ENCODE measurements at regions not wholly inside any gene's neighbourhood (a gene's known extent, or its start where the extent isn't known, plus 50 kb on each side); places are given as distances from the start of the nearest gene placed in this dataset.

DNA sequence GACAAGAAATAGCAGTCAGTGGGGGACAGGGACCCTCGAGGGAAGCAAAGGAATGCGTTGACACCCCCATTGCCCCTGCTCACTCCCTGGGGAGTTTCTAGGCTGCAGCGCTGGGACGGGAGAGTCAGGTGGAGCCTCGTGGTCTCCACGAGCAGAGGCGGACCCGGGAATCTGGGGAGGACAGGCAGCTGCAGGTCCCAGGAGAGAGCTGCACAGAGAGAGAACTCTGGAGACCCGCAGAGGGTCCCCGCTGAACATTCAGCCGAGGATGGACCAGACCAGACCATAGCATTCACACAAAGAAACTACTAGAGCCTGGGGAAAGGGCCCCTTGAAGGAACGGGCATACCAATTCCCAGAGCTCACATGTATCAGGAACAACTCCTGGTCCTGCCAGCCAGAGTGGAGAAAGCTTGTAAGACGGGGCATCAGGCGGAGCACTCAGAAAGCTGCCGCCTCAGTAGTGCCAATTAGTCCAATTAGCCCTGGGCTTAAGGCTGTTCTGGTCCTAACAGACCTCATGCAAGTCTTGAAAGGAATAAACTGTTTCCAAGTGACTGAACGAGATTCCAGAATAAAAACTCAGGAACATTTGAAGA, 966.7 kb upstream of the ZNF722 start:
- intact Hi-C loops (cut with micrococcal nuclease; ENCODE audit: unreplicated experiment) = no loop called here
- H3K4me3 ChIP-seq (ENCODE audit: low read depth in 2 of 2, low read length in 2 of 2) = no peak overlapping the region
- H3K4me1 ChIP-seq (ENCODE audit: control insufficient read depth, insufficient read depth, low read length) = no peaks in the 10 kb centered on the region
- BruUV-seq (replicated peaks) = no TSS peak
- H3K27ac ChIP-seq (ENCODE audit: low read length) = no peak overlapping the region
- ChIA-PET CTCF (no interaction called here), POLR2A (no interaction called here)
- no peaks in the 10 kb centered on the region for H3K27me3 ChIP-seq (ENCODE audit: control insufficient read depth, insufficient read depth, low read length)
- TF ChIP-seq, protein P1, sequence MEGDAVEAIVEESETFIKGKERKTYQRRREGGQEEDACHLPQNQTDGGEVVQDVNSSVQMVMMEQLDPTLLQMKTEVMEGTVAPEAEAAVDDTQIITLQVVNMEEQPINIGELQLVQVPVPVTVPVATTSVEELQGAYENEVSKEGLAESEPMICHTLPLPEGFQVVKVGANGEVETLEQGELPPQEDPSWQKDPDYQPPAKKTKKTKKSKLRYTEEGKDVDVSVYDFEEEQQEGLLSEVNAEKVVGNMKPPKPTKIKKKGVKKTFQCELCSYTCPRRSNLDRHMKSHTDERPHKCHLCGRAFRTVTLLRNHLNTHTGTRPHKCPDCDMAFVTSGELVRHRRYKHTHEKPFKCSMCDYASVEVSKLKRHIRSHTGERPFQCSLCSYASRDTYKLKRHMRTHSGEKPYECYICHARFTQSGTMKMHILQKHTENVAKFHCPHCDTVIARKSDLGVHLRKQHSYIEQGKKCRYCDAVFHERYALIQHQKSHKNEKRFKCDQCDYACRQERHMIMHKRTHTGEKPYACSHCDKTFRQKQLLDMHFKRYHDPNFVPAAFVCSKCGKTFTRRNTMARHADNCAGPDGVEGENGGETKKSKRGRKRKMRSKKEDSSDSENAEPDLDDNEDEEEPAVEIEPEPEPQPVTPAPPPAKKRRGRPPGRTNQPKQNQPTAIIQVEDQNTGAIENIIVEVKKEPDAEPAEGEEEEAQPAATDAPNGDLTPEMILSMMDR (IDR thresholded peaks at IDR 0.05) = no peak
- TF ChIP-seq SIN3A (IDR thresholded peaks at IDR 0.05; ENCODE audit: borderline replicate concordance, insufficient read depth, low read depth, low read length) = no peak
- no peak for TF ChIP-seq TCF7L2 (IDR thresholded peaks at IDR 0.05; ENCODE audit: low read depth, low read length)
- TF ChIP-seq POLR2AphosphoS5 (IDR thresholded peaks at IDR 0.05; ENCODE audit: low read depth, low read length) = no peak
- TF ChIP-seq, protein P2, sequence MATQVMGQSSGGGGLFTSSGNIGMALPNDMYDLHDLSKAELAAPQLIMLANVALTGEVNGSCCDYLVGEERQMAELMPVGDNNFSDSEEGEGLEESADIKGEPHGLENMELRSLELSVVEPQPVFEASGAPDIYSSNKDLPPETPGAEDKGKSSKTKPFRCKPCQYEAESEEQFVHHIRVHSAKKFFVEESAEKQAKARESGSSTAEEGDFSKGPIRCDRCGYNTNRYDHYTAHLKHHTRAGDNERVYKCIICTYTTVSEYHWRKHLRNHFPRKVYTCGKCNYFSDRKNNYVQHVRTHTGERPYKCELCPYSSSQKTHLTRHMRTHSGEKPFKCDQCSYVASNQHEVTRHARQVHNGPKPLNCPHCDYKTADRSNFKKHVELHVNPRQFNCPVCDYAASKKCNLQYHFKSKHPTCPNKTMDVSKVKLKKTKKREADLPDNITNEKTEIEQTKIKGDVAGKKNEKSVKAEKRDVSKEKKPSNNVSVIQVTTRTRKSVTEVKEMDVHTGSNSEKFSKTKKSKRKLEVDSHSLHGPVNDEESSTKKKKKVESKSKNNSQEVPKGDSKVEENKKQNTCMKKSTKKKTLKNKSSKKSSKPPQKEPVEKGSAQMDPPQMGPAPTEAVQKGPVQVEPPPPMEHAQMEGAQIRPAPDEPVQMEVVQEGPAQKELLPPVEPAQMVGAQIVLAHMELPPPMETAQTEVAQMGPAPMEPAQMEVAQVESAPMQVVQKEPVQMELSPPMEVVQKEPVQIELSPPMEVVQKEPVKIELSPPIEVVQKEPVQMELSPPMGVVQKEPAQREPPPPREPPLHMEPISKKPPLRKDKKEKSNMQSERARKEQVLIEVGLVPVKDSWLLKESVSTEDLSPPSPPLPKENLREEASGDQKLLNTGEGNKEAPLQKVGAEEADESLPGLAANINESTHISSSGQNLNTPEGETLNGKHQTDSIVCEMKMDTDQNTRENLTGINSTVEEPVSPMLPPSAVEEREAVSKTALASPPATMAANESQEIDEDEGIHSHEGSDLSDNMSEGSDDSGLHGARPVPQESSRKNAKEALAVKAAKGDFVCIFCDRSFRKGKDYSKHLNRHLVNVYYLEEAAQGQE (IDR thresholded peaks at IDR 0.05; ENCODE audit: insufficient read depth in 1 of 2, low read depth in 2 of 2, low read length in 1 of 2) = no peak
- ATAC-seq = no peak
- in situ Hi-C loops (cut with HindIII; ENCODE audit: low pct_unique_long_range_greater_than_20kb, low sequenced_read_pairs) = no loop called here
- no peaks in the 10 kb centered on the region for H3K36me3 ChIP-seq (ENCODE audit: control insufficient read depth, insufficient read depth, low read length)
- no peaks in the 10 kb centered on the region for H3K9me3 ChIP-seq (ENCODE audit: control insufficient read depth, insufficient read depth, low read depth, low read length)
- DNase-seq (ENCODE audit: low read depth, low spot score) = no peak

DNA sequence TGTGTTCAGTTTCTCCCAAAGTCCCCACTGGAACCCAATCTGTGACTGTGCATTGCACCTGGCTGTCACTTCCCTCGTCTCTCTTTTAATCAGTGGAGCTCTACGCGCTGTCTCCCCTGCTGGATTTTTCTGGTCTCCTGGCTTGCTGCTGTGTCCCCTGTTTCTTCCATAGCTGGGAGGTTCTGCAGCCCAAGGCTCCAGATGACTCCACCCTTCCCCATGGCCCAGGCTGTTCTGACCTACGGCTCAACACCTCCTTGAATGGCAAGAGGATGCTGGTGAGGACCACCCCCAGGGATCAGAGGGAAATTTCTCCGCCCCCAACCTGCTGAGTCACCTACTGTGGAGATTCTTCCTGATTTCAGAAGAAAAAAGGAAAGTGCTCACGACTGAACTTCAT, 961.4 kb upstream of the ZNF722 start:
- intact Hi-C loops (cut with micrococcal nuclease; ENCODE audit: unreplicated experiment) (no loop called here), in situ Hi-C loops (cut with HindIII; ENCODE audit: low pct_unique_long_range_greater_than_20kb, low sequenced_read_pairs) (no loop called here)
- no peak overlapping the region for H3K4me3 ChIP-seq (ENCODE audit: low read depth in 2 of 2, low read length in 2 of 2)
- no peak overlapping the region for H3K27ac ChIP-seq (ENCODE audit: low read length)
- POLR2A ChIA-PET = no interaction called here
- ATAC-seq (no peak), DNase-seq (ENCODE audit: low read depth, low spot score) (no peak)
- no peaks in the 10 kb centered on the region for H3K9me3 ChIP-seq (ENCODE audit: control insufficient read depth, insufficient read depth, low read depth, low read length)
- no peaks in the 10 kb centered on the region for H3K4me1 ChIP-seq (ENCODE audit: control insufficient read depth, insufficient read depth, low read length)
- CTCF ChIA-PET = no interaction called here
- H3K36me3 ChIP-seq (ENCODE audit: control insufficient read depth, insufficient read depth, low read length) = no peaks in the 10 kb centered on the region
- BruUV-seq (replicated peaks) = no TSS peak
- no peaks in the 10 kb centered on the region for H3K27me3 ChIP-seq (ENCODE audit: control insufficient read depth, insufficient read depth, low read length)
- TF ChIP-seq, protein P1 (IDR thresholded peaks at IDR 0.05) = no peak
- TF ChIP-seq TCF7L2 (IDR thresholded peaks at IDR 0.05; ENCODE audit: low read depth, low read length) (no peak), SIN3A (IDR thresholded peaks at IDR 0.05; ENCODE audit: borderline replicate concordance, insufficient read depth, low read depth, low read length) (no peak), POLR2AphosphoS5 (IDR thresholded peaks at IDR 0.05; ENCODE audit: low read depth, low read length) (no peak)
- TF ChIP-seq, protein P2 (IDR thresholded peaks at IDR 0.05; ENCODE audit: insufficient read depth in 1 of 2, low read depth in 2 of 2, low read length in 1 of 2) = no peak
